ENCODE measurements at regions not wholly inside any gene's neighbourhood (a gene's known extent, or its start where the extent isn't known, plus 50 kb on each side); places are given as distances from the start of the nearest gene placed in this dataset.

DNA sequence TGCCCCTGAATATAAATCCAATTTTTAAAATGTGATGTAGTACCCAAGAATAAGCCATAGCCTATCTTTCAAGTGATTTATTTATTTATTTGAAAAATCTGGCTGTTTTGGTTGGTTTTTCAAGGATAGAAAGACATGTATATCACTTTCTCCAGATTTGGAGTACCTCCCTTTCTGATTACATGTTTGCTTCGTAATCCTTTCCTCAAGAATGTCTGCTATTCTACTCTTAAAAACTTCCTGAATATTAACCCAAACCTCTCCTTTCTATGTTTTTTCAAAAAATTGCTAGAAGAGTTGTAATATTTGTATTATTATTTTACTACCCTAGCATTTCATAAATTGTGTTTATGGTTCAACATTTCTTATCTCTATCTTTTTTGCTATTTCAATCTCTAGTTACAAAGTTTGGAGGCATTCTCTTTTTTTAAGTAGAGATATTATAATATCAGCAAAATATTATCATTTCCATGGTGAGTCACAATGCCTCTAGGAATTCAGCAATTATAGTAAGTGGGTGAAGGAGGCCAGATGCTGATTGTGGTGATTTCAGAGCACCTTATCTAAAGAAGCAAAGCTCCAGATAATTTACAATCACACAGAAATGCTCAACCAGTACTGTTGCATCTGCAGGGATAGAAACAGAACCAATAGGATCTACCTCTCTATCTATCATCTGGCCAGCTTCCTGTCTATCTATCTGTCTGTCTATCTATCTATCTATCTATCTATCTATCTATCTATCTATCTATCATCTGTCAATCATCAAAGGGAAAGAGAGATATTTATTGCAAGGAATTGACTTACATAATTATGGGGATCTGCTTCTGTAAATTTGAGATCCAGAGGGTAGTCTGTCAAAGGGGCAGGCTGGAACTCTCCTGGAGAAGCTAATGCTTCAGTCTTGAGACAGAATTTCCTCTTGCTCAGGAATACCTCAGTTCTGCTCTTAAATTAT is 412.5 kb upstream of the SEMA3C start:
- Histone ChIP-seq H3K27ac (no peak overlapping the region), H3K36me3 (no peaks in the 10 kb centered on the region), H3K4me1 (no peaks in the 10 kb centered on the region), H3K9me3 (no peaks in the 10 kb centered on the region), H3K27me3 (no peaks in the 10 kb centered on the region), H3K4me3 (no peak overlapping the region)
- intact Hi-C loops (cut with DNase I), result no loop called here
- ATAC-seq, result no peak
- TF ChIP-seq CTCF (IDR thresholded peaks at IDR 0.05), result no peak
- 38 to 49% methylated on average over 1 of the region's 1 CpG for WGBS, 2 donors
- DNase-seq, result no peak

- 84 to 86% methylated on average over 1 of the region's 1 CpG for WGBS, 2 donors
- Histone ChIP-seq H3K9me3 (no peaks in the 10 kb centered on the region), H3K4me1 (no peaks in the 10 kb centered on the region), H3K27ac (no peak overlapping the region), H3K27me3 (no peaks in the 10 kb centered on the region), H3K36me3 (no peaks in the 10 kb centered on the region), H3K4me3 (no peak overlapping the region)
- ATAC-seq (no peak), DNase-seq (no peak)
- intact Hi-C loops (cut with DNase I), result no loop called here
- no peak for TF ChIP-seq CTCF (IDR thresholded peaks at IDR 0.05)
Observed at GRCh38 chr7:81330108-81330507, 411.3 kb upstream of the SEMA3C start.

GRCh38 chr7:81327468-81328266 is 408.8 kb upstream of the SEMA3C start:
- no peak for DNase-seq
- intact Hi-C loops (cut with DNase I), result no loop called here

More at GRCh38 chr7:81327468-81328266, 408.8 kb upstream of the SEMA3C start:
- no peak for TF ChIP-seq CTCF (IDR thresholded peaks at IDR 0.05)
- no peak overlapping the region for H3K27ac ChIP-seq
- 63 to 73% methylated on average over 4 of the region's 4 CpGs for WGBS, 2 donors
- no peak for ATAC-seq
- H3K27me3 ChIP-seq, result no peaks in the 10 kb centered on the region
- H3K9me3 ChIP-seq, result no peaks in the 10 kb centered on the region
- H3K4me3 ChIP-seq, result no peak overlapping the region
- H3K4me1 ChIP-seq, result no peaks in the 10 kb centered on the region
- H3K36me3 ChIP-seq, result no peaks in the 10 kb centered on the region

Data from heart right ventricle (tissue), 16 donors.